OCI-LY3 (cell line): ENCODE measurements at regions not wholly inside any gene's neighbourhood (a gene's known extent, or its start where the extent isn't known, plus 50 kb on each side); places are given as distances from the start of the nearest gene placed in this dataset.

Experiments used
- CTCF ChIP-seq: fragments of 200-600, 300-600 bp; sonication (generic); IDR thresholded peaks from 2 replicates; pipeline ENCODE4 v1.5.1; 2014; ENCODE audit warnings: antibody characterized with exemption, low read length, low read depth
- EZH2phosphoT487 ChIP-seq: fragments of 200-600 bp; shearing (Covaris generic); IDR thresholded peaks from 2 replicates; pipeline ENCODE4 v1.6.1; 2018; ENCODE audit warnings: antibody characterized with exemption, mixed run types, low read depth

- no peak for TF ChIP-seq CTCF
- TF ChIP-seq EZH2phosphoT487, result no peak
Observed at GRCh38 chr5:6201631-6202030, 176.7 kb downstream of the MED10 start.
